Coronary artery (tissue), 2 donors: ENCODE measurements at regions not wholly inside any gene's neighbourhood (a gene's known extent, or its start where the extent isn't known, plus 50 kb on each side); places are given as distances from the start of the nearest gene placed in this dataset.

Source experiments
- DNase-seq: peaks from one replicate; pipeline ENCODE4 v3.0.0-alpha.2; 2017; ENCODE audit warnings: low spot score
- H3K27ac ChIP-seq, 2 donors: fragments of 200-600 bp; sonication (generic); one replicate each; pipeline ENCODE4 v1.5.1; 2016 to 2019
- H3K4me3 ChIP-seq: fragments of 200-600 bp; sonication (generic); 2 replicates; pipeline ENCODE4 v1.5.1; 2016; ENCODE audit warnings: mild to moderate bottlenecking, moderate library complexity
- TF ChIP-seq, protein P1 (sequence below): fragments of 200-600 bp; sonication (generic); IDR thresholded peaks from one replicate; pipeline ENCODE4 v1.5.1; 2019; ENCODE audit warnings: antibody characterized with exemption

DNA sequence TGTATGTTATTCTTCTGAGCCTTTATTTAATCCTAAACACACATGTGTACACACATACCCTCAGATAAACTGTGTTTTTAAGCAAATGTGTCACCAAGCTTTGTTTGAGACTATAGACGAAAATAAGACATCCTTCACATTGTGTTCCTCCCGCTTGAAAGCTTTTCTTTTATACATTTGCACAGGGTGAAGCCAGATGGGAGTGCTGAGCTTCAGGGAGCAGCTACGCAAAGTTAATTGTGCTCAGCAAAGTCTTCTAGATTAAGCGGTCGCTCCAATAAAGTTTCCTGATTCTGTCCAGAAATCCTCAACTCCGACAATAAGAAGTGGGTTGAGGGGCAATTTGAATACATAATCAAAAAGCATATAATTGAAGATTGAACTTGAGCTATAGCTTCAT is 117.2 kb upstream of the ARGLU1 start:
- TF ChIP-seq, protein P1, sequence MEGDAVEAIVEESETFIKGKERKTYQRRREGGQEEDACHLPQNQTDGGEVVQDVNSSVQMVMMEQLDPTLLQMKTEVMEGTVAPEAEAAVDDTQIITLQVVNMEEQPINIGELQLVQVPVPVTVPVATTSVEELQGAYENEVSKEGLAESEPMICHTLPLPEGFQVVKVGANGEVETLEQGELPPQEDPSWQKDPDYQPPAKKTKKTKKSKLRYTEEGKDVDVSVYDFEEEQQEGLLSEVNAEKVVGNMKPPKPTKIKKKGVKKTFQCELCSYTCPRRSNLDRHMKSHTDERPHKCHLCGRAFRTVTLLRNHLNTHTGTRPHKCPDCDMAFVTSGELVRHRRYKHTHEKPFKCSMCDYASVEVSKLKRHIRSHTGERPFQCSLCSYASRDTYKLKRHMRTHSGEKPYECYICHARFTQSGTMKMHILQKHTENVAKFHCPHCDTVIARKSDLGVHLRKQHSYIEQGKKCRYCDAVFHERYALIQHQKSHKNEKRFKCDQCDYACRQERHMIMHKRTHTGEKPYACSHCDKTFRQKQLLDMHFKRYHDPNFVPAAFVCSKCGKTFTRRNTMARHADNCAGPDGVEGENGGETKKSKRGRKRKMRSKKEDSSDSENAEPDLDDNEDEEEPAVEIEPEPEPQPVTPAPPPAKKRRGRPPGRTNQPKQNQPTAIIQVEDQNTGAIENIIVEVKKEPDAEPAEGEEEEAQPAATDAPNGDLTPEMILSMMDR, result no peak
- DNase-seq, result no peak

DNA sequence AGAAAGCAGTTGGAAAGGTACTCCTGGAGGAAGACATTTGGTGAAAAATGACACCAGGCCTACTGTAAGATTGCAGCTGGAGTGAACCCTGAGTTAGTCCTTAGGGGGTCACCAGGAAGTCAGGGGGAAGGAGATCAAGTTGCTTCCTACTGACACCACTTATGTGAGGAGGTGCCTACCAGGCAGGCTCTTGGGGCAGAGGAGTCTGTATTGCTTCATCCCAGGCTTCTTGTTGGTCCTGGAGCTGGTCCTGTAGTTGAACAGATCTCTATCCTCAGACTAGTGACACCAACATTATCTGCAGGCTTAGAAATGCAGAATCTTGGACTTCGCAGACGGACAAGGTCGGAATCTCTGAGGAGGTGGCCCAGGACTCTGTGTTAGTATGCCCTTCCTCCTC is 116.0 kb upstream of the ARGLU1 start:
- DNase-seq, result no peak
- TF ChIP-seq, protein P1, result no peak
- H3K4me3 ChIP-seq, result no peak overlapping the region
- H3K27ac ChIP-seq, result no peak overlapping the region

More for the DNA sequence above, 117.2 kb upstream of the ARGLU1 start:
- Histone ChIP-seq H3K27ac (no peak overlapping the region), H3K4me3 (no peak overlapping the region)

DNA sequence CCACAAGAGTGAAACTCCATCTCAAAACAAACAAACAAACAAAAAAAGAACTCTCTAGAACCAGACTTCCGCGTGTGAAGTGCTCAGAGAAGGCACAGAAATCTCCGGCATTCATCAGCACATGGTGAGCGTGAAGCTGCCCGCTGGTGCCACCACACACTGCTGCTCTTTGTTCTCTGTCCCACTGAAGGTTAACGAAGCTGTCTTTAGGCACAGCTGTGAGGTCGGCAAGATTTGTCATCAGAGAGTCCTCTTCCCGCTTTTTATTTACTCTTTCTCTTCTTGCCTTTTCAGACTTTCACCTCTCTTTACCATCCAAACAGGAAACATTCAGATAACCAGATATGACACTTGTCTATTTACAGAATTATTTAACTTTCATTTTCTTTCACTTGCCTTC is 115.2 kb upstream of the ARGLU1 start:
- TF ChIP-seq, protein P1, result no peak
- H3K27ac ChIP-seq, result no peak overlapping the region
- no peak overlapping the region for H3K4me3 ChIP-seq
- no peak for DNase-seq

- Histone ChIP-seq H3K27ac (no peak overlapping the region), H3K4me3 (no peak overlapping the region)
- TF ChIP-seq, protein P1, result no peak
- no peak for DNase-seq
These were observed 114.1 kb upstream of the ARGLU1 start for GRCh38 chr13:106681997-106682396.

GRCh38 chr13:106681536-106681935 is 113.6 kb upstream of the ARGLU1 start:
- no peak for DNase-seq
- Histone ChIP-seq H3K27ac (no peak overlapping the region), H3K4me3 (no peak overlapping the region)
- TF ChIP-seq, protein P1, result no peak

- TF ChIP-seq, protein P1, result no peak
- Histone ChIP-seq H3K4me3 (no peak overlapping the region), H3K27ac (no peak overlapping the region)
- DNase-seq, result no peak
These were observed 113.0 kb upstream of the ARGLU1 start for GRCh38 chr13:106680796-106681472.

- TF ChIP-seq, protein P1, result no peak
- H3K27ac ChIP-seq, result no peak overlapping the region
- no peak for DNase-seq
These were observed 110.9 kb upstream of the ARGLU1 start for GRCh38 chr13:106678646-106679418.

More at GRCh38 chr13:106678646-106679418, 110.9 kb upstream of the ARGLU1 start:
- no peak overlapping the region for H3K4me3 ChIP-seq
